ENCODE measurements at regions not wholly inside any gene's neighbourhood (a gene's known extent, or its start where the extent isn't known, plus 50 kb on each side); places are given as distances from the start of the nearest gene placed in this dataset.
"Not testable (repeated sequence)": the region's sequence is repeated elsewhere in the genome, so short reads cannot be mapped to it uniquely, and the experiment has no call there.

DNA sequence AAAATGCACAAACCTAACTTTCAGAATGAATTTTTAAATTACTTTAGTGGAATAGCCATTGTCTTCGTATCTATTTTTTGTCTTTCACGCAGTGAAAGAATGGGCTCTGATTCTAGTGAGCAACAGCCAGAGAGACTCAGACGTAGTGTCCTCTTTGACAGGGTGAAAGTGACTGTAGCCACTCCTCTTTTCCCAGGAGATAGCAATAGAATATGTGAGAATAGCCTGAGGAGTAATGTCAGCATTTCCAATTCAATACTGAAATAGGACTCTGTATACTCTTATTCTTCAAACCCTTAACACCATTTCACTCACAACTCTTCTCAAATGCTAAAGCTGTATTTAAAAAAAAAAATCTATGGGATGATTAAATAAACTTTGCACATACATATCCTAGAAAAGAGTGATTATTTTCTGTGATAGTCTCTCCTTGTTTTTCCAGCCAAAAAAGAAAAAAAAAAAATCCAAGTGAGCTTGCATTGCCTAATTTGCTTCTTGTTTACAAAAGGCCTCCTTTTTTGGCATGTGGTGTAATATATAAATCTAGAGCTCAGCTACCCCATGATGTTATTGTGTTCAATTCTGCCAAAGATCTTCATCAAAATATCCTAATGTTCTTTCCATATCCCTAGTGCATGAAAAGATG is 626.1 kb upstream of the SLITRK6 start:
- no peak for DNase-seq (ENCODE audit: low spot score)

DNA sequence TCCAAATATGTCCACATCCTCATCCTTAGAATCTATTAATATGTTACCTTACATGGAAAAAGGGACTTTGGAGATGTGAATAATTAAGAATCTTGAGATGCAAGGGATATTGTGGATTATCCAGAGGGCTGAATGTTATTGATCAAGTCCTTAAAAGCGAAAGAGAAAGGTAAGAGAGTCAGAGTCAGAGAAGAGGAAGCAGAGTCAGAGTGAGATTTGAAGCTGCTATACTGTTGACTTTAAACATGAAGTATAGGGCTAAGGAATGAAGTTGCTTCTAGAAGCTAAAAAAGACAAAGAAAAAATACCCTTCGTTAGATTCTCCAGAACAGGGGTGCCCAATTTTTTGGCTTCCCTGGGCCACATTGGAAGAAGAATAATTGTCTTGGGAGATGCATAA is 627.2 kb upstream of the SLITRK6 start:
- no peak for DNase-seq (ENCODE audit: low spot score)

DNA sequence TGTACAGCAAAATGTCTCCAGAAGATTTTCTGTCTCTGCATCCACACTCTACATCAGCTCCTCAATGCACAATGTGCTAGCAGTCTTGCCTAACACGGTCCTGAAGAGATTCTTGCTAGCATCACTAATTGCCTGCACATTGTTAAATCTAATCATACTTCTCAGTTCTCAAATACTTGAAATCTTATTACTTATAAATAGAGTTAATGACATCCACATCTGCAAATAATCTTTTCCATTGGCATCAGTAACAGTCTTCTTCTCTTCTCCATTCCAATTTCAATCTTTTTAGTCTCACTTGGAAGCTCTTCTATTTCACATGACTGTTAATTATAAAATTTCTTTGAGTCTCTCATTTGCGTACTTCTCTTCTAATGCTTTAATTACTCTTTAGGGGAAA is 630.5 kb upstream of the SLITRK6 start:
- DNase-seq (ENCODE audit: low spot score) = no peak

DNA sequence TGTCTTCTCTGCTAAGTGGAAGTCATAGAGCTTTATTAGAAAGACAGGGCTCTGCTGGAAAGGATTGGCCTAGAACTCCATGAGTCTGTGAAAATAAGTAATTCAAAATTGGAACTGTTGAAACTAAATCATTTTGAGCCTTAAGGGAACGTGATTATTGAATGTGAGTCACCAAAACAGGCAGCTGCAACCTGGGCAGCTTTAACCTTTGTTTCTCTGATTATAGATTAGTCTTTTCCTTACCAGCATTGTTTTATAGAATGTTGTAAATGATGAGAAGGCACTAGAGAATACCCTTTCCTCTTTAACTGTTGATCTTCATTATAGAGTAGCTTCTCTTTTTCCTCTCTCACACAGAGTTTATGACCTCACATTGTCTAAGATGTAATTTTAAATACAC is 638.8 kb upstream of the SLITRK6 start:
- no peak for DNase-seq (ENCODE audit: low spot score)

DNA sequence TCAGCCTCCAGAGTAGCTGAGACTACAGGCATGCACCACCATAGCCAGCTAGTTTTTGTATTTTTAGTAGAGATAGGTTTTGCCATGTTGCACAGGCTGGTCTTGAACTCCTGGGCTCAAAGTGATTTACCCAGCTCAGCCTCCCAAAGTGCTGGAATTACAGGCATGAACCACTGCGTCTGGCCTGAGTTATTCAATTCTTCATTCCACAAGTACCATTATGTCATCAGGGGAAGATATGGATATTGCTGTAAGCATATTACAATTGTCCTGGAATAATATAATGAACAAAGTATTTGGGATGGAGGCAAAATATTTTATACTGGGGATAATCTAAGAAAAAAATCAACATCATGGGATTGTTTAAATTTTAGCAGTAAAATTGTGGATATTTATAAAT is 646.0 kb upstream of the SLITRK6 start:
- DNase-seq (ENCODE audit: low spot score) = no peak

DNA sequence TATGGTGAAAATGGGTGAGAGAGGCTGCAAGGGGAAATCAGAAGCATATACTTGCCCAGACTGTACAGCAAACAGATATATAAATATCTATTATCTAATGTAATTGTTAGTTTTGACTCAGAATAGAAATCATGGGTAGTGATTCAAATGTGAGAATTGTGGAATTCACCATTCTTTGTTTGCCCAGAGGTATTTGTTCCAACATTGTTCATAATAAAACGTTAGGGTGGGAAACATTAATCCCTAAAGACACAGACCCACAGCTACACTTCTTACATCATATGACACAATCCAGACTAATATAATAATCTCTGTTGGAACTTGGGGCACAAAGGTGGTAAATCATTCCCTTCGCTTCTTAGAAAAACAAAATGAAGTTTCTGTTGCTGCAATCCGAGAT is 646.5 kb upstream of the SLITRK6 start:
- no peak for DNase-seq (ENCODE audit: low spot score)

DNA sequence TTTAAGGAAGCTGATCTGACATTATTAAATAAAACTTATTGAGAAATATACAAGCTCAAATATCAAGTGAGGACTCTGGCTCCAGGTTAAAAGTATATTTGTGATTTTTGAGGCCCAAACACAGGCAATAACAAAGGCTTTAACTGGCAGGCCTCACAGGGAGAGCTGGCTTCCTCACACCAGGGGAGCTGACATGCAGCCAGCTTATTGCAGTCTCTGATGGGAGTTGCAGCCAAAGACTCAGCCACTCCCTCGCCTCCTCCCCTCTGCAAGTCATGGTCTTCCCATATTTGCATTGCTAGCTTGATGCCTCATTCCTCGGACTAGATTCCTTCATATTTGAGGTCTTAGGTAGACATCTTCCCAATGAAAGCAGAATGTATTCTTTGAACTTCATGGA is 647.1 kb upstream of the SLITRK6 start:
- peak; percentile 2 for DNase-seq (ENCODE audit: low spot score)

DNA sequence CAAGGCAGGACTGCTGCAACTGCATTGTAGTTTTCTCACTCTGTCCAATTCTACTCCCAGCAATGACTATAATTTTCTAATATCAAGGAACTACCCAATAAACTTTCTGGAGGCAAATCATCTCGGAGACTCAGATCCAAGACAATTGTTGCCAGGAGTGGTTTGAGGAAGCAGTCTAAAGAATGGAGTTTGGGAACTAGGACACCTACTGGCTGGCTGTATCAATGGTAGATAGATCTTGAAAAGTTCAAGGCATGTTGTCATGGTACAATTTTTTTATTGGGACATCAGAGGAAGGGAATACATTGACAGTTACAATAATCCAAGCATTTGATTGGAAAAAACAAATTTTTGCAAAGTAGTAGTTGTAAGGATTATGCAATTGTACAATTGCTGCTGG is 648.3 kb upstream of the SLITRK6 start:
- no peak for DNase-seq (ENCODE audit: low spot score)

DNA sequence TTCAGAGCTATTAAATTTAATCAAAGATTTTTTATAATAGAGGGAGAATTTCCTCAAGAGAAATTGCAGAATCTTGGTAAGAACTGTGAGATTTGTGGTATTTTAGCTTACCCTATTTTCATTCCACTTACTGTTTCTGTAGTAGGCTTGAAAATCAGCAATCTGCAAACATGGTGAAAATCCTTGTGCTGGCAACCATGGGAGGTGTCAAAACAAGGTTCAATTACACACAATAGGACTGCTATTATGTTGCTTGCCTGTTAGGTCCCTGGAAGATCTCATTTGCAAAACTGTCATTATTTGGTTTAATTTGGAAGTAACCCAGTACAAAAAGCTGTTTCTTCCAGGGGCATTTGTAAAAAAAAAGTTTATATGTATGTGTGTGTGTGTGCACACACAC is 662.8 kb upstream of the SLITRK6 start:
- DNase-seq (ENCODE audit: low spot score) = no peak

DNA sequence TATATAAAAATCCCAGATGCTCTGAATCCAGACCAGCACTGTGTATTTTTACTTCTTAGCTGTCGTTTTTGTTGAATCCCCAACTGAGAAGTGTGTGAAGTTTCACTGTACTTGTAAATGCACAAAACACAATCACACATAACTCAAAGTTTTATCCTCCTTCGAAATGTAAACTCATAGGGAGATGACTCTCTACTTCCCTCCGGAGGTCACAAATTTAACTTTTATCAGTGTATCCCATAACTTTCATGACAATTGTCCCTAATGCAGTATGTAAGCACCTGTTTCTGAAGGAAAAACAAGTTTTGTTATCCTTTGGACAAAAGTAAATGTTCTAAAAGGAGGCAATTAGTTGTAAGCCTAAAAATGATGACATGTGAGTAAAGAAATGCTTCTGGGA is 665.0 kb upstream of the SLITRK6 start:
- DNase-seq (ENCODE audit: low spot score) = no peak

DNA sequence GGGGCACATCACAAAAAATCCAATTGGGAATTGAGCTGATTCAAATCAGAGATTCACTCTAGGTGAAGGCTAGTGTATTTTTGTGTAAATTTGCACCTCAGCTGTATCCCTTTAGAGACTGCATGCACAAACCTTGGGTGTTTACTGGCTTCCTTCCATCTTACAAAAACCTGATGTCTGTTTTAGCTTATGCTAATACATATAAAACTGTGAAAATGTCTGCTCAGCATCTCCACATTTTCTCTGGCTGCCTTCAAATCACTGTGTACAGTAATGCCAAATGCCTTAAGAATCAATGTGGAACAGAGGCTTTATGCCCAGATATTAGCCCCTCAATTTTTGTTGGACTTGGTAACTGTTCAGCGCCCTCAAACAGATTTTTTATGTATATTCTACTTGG is 675.8 kb upstream of the SLITRK6 start:
- no peak for DNase-seq (ENCODE audit: low spot score)

DNA sequence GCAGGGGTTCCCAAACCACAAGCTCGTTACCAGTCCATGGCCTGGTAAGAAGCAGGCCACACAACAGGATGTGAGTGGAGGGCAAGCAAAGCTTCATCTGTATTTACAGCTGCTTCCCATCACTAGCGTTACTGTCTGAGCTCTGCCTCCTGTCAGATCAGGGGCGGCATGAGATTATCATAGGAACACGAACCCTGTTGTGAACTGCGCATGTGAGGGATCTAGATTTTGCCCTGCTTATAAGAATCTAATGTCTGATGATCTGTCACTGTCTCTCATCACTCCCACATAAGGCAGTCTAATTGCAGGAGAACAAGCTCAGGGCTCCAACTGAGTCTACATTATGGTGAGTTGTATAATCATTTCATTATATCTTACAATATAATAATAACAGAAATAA is 677.4 kb upstream of the SLITRK6 start:
- no peak for DNase-seq (ENCODE audit: low spot score)

DNA sequence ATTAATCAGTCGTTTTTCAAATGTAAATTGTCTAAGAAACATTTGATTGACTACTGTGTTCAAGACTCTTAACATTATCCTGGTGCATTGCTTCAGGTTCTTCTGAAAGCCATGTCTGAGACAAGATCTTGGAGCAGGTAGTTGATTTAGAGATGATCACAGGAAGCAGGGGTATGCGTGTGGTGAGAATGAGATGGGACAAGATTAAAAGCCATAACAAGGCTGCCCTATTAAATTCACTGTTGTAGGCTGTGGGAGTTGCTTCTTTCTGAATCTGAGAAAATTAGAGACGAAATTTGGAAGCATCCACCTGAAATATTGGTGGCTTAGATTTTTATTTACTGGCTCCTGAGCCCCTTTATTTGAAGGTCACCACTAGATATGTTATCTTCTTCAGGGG is 687.4 kb upstream of the SLITRK6 start:
- no peak for DNase-seq (ENCODE audit: low spot score)

DNA sequence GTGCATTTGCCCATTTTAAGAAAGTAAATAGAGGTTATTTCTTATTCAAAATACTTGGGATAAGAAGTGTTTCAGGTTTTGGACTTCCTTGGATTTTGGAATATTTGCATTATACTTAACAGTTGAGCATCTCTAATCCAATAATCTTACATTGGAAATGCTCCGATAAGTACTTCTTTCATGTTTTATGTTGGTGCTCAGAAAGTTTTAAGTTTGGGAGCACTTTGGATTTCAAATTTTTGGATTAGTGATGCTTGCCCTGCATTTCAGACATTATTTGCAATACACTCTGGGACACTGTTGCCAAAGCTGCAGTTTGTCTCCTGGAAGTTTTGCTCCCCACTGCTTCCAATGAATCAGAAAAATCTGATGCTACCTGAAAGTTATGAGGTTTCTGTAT is 691.9 kb upstream of the SLITRK6 start:
- DNase-seq (ENCODE audit: low spot score) = no peak

DNA sequence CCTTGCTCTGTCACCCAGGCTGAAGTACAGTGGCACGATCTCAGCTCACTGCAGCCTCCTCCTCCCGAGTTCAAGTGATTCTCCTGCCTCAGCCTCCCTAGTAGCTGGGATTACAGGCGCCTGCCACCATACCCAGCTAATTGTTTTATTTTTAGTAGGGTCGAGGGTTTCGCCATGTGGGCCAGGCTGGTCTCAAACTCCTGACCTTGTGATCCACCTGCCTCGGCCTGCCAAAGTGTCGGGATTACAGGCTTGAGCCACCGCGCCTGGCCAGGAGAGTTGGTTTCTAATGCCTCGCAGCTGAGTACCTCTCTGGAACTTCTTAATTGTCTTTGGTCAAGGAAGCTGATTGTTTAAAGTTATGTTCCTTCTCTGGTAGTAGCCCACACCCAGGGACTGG is 702.7 kb upstream of the SLITRK6 start:
- not testable (repeated sequence) for DNase-seq (ENCODE audit: low spot score)

DNA sequence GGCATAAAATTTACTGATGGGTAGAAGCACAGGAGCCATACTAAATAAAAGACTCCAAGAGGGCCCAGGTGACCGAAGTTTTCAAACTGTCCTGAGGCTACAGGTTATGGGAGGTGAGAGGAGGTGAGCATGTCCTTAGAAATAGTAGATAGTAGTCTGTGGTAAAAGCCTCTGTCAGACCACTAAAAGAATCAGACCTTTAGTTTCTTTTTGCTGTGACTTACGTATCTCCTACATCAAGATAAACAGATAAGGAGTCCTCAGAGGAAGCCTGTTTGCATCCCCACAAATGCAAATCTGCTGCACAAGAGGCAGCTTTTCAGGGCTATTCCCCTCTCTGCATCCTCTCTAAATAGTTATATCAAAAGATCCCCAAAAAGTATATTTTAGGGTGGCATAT is 711.6 kb upstream of the SLITRK6 start:
- no peak for DNase-seq (ENCODE audit: low spot score)

DNA sequence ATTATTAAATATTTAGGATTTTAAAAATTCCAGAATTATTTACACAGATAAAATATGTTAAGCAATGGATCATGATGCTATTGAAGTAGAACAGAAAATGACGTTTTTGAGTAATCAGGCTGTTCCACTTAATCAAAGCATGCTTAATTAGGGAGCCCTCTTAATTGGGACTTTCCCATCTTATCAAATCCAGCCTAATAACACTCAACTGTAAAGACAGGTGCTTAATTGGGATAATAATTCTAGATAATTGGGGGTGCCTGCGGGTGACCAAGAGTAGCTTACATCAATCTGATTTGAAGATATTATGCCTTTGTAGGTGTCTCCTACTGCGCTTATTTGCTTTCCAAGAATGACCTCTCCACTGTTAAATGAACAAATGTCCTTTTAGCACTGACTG is 742.2 kb upstream of the SLITRK6 start:
- no peak for DNase-seq (ENCODE audit: low spot score)

DNA sequence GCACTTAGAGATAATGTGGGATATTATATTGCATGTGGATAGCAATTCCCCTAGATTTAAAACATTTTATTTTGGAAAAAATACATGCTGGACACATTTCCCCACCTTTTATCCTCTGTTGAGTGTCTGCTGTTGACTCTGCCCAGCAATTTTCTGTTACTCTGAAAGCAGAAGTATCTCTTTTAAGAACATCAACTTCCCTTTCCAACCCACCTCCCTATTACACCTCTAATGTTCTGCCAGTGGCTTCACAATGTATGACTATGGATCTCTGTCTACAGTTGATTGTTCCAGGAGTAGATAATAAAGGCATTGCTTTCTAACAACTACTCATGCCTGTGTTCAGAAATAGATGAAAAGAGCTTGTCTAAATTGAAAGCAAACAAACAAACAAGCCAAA is 754.8 kb upstream of the SLITRK6 start:
- DNase-seq (ENCODE audit: low spot score) = no peak

DNA sequence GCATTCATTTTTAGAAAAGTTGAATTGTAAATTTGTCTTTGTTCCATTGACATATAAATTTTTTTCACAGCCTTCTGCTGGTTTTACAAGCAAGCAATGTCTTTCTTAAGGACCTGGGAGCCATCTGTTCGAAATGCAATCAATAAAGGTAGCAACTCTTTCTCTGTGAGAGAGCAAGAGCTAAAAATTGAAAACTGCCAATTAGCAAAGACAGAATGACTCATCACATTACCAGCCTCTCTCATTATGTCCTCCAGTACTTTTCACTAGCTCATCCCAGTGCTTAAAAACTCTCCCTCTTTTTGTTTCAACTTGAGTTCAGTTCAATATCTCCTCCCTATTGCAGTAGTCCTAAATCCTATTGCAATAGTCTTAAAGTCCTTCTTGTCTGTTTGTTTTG is 760.7 kb upstream of the SLITRK6 start:
- no peak for DNase-seq (ENCODE audit: low spot score)

DNA sequence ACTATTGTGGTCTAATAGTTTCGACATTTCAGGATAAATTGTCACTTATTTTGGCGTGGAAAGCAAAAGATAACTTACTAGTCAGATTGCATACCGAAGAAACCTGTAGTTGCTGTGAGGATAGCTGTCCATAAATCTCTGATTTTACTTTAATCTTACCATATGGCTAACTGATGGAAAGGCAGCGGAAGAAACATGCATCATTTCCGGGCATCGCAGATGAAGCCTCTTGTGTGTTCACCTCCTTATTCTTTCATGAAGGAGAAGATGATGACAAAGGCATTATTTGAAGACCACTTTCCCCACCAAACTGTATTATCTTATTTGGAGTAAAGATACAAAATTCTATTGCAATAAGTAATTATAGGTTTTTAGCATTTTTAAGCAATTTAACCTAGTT is 763.6 kb upstream of the SLITRK6 start:
- DNase-seq (ENCODE audit: low spot score) = no peak

DNA sequence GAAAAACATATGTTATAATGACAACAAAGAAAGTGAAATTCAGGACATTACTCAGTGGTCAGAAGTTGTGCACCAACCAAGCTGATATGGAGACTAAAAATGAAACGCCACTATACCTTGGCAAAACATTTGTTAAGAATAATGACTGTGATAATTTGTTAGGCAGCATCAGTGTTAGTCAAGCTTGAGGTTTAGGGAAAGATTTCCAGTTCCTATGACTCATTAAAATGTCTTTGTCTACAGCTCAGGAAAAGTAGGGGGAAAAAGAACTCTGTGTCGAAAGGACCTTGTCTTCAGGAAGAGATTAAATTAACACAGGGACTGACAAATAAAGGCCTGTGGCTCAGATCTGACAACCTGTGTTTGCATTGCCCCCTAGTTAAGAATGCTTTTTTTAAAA is 764.1 kb upstream of the SLITRK6 start:
- no peak for DNase-seq (ENCODE audit: low spot score)

DNA sequence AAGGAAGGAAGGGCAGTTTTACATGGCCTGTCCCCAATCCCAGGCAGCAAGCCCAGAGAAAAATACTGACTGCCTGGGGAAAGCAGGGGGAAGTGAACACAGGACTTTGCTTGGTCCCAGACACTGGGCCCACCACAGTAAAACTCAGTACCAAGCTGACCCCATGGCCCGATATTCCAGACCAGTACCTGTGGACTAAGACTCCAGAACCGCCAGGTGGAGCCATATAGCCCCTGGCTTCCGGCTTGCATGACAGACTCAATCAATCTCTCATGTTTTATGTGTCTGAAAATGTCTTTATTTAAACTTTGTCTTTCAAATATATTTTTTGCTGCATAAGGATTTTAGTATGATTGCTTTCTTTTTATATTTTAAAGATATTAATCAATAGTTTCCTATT is 767.9 kb upstream of the SLITRK6 start:
- no peak for DNase-seq (ENCODE audit: low spot score)

DNA sequence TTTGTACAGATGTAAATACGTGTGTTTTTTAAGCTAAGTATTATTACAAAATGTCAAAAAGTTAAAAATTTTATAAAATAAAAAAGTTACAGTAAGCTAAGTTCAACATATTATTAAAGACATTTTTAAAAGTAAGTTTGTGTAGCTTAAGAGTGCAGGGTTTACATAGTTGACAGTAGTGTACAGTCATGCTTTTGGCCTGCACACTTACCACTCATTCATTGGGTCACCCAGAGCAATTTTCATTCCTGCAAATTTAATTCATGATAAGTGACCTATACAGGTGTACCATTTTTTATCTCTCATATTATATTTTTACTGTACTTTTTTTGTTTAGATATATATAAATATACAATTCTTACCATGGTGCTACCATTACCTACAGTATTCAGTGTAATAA is 769.9 kb upstream of the SLITRK6 start:
- DNase-seq (ENCODE audit: low spot score) = no peak

DNA sequence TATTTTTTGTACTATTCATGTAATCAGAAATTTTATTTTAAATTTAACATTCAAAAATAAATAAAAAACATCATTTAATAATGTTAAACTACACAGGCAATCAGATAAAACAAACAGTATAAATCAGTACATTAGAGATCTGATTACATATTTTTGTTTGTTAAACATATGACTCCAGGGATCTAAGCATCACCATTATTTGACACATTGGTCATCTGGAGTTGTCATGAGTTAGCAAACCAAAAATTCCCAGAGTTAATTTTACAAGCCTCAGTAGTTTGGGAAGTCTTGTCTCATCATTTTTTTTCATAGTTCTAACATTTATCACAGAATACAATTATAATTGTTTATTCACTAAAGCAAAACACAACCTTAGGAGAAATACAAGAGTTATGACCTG is 770.8 kb upstream of the SLITRK6 start:
- DNase-seq (ENCODE audit: low spot score) = no peak

DNA sequence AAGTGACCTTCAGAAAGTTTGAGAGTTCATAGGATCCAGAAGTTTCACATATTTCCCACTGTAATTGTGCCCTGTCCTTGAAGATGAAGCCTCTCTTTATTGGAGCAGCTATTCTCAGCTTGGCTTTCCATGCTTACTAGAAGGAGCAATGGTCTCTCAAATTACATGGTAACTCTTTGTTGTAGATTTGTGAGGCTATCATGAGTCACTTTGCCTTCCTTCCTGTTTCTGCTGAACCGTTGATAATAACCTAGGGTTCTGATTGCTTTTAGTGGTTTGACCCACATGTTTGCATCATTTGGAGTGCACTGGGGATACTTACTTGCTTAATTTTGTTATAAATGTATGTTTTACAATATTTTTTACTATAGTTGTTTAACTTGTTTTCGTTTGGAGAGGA is 772.9 kb upstream of the SLITRK6 start:
- no peak for DNase-seq (ENCODE audit: low spot score)

Data from AG08396 (cell line).